ENCODE measurements at regions not wholly inside any gene's neighbourhood (a gene's known extent, or its start where the extent isn't known, plus 50 kb on each side); places are given as distances from the start of the nearest gene placed in this dataset.

GRCh38 chr14:58721723-58722122 is 84.0 kb downstream of the DACT1 start:
- H3K27me3 ChIP-seq (replicated peaks; ENCODE audit: control insufficient read depth, insufficient read depth, low read length) = no peaks in the 10 kb centered on the region
- H3K4me3 ChIP-seq (replicated peaks; ENCODE audit: low read depth, low read length) = no peak overlapping the region
- TF ChIP-seq CTCF (IDR thresholded peaks at IDR 0.05; ENCODE audit: insufficient read depth, low read length, poor library complexity, severe bottlenecking) = no peak
- no peaks in the 10 kb centered on the region for H3K36me3 ChIP-seq (ENCODE audit: control insufficient read depth, insufficient read depth, low read length)
- no peak for DNase-seq (ENCODE audit: extremely low read depth, insufficient read length)

GRCh38 chr14:58722441-58722840 is 84.7 kb downstream of the DACT1 start:
- no peak overlapping the region for H3K4me3 ChIP-seq (replicated peaks; ENCODE audit: low read depth, low read length)
- no peaks in the 10 kb centered on the region for H3K36me3 ChIP-seq (ENCODE audit: control insufficient read depth, insufficient read depth, low read length)
- DNase-seq (ENCODE audit: extremely low read depth, insufficient read length) = no peak
- no peaks in the 10 kb centered on the region for H3K27me3 ChIP-seq (replicated peaks; ENCODE audit: control insufficient read depth, insufficient read depth, low read length)
- no peak for TF ChIP-seq CTCF (IDR thresholded peaks at IDR 0.05; ENCODE audit: insufficient read depth, low read length, poor library complexity, severe bottlenecking)

- no peak for TF ChIP-seq CTCF (IDR thresholded peaks at IDR 0.05; ENCODE audit: insufficient read depth, low read length, poor library complexity, severe bottlenecking)
- H3K4me3 ChIP-seq (replicated peaks; ENCODE audit: low read depth, low read length) = no peak overlapping the region
- no peaks in the 10 kb centered on the region for H3K27me3 ChIP-seq (replicated peaks; ENCODE audit: control insufficient read depth, insufficient read depth, low read length)
- no peak for DNase-seq (ENCODE audit: extremely low read depth, insufficient read length)
- no peaks in the 10 kb centered on the region for H3K36me3 ChIP-seq (ENCODE audit: control insufficient read depth, insufficient read depth, low read length)
These were observed 86.4 kb downstream of the DACT1 start for GRCh38 chr14:58724206-58724605.

- no peak for TF ChIP-seq CTCF (IDR thresholded peaks at IDR 0.05; ENCODE audit: insufficient read depth, low read length, poor library complexity, severe bottlenecking)
- H3K27me3 ChIP-seq (replicated peaks; ENCODE audit: control insufficient read depth, insufficient read depth, low read length) = no peaks in the 10 kb centered on the region
- no peak overlapping the region for H3K4me3 ChIP-seq (replicated peaks; ENCODE audit: low read depth, low read length)
- DNase-seq (ENCODE audit: extremely low read depth, insufficient read length) = no peak
- H3K36me3 ChIP-seq (ENCODE audit: control insufficient read depth, insufficient read depth, low read length) = no peaks in the 10 kb centered on the region
These were observed 86.9 kb downstream of the DACT1 start for GRCh38 chr14:58724702-58725101.

- H3K36me3 ChIP-seq (ENCODE audit: control insufficient read depth, insufficient read depth, low read length) = no peaks in the 10 kb centered on the region
- TF ChIP-seq CTCF (IDR thresholded peaks at IDR 0.05; ENCODE audit: insufficient read depth, low read length, poor library complexity, severe bottlenecking) = no peak
- no peak overlapping the region for H3K4me3 ChIP-seq (replicated peaks; ENCODE audit: low read depth, low read length)
- no peaks in the 10 kb centered on the region for H3K27me3 ChIP-seq (replicated peaks; ENCODE audit: control insufficient read depth, insufficient read depth, low read length)
- DNase-seq (ENCODE audit: extremely low read depth, insufficient read length) = no peak
These were observed 87.5 kb downstream of the DACT1 start for GRCh38 chr14:58725226-58725625.

GRCh38 chr14:58725871-58726270 is 88.1 kb downstream of the DACT1 start:
- DNase-seq (ENCODE audit: extremely low read depth, insufficient read length) = no peak
- Histone ChIP-seq H3K36me3 (ENCODE audit: control insufficient read depth, insufficient read depth, low read length) (no peaks in the 10 kb centered on the region), H3K27me3 (replicated peaks; ENCODE audit: control insufficient read depth, insufficient read depth, low read length) (no peaks in the 10 kb centered on the region), H3K4me3 (replicated peaks; ENCODE audit: low read depth, low read length) (no peak overlapping the region)
- no peak for TF ChIP-seq CTCF (IDR thresholded peaks at IDR 0.05; ENCODE audit: insufficient read depth, low read length, poor library complexity, severe bottlenecking)
